ENCODE measurements at regions not wholly inside any gene's neighbourhood (a gene's known extent, or its start where the extent isn't known, plus 50 kb on each side); places are given as distances from the start of the nearest gene placed in this dataset.
A peak's percentile ranks its signal among the peaks of the same experiment; 100 is the strongest.

DNA sequence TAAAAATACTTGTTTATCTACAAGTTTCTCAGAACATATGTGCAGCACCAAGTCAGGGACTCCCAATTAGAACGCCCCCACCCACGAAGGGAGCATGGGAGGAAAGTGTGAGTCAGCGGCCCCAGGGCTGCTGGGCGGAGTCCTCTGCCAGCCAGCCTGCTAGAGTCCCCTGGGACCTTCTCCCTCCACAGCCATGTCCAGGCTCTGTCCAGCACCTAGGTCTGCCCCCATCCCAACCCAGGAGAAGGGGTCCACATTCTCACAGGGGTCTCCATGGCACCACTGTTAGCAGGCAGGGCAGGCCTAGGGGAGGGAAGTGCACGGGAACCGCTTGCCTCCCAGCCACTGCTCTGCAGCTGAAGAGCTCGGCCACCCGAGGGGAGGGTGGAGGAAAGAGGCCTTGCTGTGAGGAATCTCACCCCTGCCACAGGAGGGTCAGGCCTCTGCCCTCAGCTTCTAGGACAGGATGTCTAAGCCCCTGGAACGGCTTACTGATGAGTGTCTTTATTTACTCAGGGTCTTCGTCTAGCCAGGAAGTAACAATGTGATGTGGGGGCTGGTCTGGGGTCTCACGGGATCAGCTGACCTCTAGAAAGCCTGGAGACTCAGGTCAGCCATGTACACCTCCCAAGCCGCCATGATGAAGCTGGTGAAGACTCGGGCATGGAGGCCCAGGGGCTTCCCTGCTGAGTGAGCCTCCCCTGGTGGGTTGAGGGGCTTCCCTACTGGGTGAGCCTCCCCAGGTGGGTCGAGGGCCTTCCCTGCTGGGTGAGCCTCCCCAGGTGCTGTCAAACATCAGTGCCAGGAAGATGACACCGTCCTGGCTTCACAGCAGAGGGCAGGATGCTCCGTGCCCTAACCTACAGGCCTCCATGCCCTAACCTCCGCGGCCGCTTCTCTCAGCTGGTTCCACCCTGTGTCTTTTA, 190.3 kb downstream of the RBFOX3 start:
- no peak for DNase-seq (ENCODE audit: low read depth)

DNA sequence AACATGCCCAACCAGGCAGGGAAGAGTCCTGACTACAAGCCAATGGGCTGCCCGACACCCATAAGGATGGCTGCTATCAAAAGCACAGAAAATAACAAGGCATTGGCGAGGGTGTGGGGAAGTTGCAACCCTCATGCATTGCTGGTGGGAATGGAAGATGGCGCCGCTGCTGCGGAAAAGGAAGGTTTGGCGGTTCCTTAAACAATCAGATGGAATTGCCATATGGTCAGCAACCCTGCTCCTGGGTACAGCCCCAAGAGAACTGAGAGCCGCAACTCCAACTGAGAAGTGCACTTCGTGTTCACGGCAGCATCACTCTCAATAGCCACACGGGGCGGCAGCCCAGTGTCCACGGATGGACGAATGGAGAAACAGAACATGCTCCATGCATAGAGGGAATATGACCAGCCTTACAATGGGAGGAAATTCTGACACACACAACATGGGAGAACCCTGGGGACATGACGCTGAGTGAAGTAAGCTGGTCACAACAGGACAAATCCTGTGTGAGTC, 193.3 kb downstream of the RBFOX3 start:
- no peak for DNase-seq (ENCODE audit: low read depth)

DNA sequence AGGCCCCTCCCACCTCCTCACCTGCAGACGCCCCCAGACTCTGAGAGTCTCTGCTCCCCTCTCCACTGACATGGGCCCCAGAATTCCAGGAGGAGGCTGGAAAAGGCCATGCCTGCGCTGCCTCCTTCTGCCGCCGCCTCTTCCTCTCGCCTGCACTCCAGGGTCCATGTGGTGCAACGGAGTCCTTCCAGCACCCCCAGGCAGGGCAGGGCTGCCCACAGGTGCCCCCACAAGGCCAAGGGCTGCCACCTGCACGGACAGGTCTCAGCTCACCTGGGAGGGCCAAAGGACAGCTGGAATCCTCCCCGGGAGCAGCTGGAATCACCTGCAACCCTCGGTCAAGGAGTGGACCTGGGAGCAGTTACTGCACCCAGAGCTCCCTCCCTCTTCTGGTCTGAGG, 194.9 kb downstream of the RBFOX3 start:
- DNase-seq (ENCODE audit: low read depth) = no peak

DNA sequence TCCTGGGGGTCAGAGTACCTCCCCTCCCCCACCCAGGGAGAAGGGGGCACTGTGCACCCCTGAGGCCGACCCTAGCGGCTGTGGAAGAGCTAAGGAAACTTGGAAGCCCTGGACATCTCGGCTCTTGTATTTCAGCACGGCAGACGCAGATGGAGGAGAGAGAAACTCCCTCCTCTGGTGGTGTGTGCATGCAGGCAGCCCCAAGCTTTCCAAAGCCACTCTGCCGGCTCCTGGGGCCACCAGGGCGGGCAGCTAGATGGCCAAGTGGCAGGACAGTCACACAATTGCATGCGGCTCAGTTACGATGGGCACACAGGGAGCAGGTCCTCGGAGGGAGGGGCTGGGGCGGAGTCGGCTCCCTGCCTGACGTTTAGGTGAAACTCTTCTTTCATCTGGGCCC, 195.5 kb downstream of the RBFOX3 start:
- DNase-seq (ENCODE audit: low read depth) = no peak

DNA sequence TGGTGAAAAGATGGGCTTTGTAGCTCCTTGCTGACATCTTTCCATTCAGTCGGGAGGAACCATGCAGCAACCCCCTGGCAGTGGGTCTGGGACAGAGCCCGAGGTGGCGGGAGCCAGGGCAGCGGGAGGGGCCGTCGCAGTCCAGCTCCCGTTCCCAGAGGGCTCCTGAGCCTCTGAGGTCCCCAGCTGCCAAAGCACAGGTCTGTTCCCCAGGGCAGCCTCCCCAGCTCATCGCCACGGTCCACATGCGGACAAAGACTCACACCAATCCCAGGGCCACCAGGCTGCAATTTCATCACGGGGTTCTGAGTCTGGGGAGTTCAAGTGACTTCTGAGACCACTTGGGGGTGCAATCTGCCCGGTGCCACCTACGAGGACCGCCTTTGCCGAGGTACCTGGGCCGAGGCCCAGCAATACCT, 196.0 kb downstream of the RBFOX3 start:
- DNase-seq (ENCODE audit: low read depth) = no peak

DNA sequence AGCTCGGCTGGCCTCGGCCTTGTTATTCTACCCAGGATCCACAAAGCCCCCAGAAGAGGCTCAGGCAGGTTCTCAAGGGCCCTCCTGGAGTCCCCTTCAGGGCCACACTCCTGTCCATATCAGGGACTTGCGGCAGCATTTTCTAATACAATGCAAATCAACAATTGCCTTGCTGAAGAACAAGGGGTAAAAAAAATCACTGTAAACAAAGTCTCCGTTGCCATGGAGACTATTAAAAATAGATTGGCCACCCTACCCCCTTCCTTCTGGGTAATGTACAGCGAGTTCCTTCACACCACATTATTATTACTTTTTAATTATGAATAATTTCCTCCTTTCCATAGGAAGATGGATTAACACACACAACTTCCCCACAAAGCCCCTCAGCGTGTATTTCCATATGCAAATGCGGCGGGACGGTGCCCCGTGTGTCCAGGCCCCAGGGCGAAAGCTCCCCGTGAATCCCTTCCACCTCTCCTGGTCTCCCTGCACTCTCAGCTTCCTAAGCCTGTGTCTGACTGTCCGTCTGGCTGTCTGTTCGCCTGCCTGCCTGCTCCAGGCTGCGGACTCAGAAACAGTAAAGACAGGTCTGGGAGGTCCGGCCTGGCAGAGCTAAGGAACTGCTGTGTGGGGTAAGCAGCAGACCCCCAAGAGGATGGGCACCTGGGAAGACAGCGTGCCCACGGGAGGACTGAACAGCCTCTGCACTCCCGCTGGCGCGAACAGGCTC, 196.6 kb downstream of the RBFOX3 start:
- no peak for DNase-seq (ENCODE audit: low read depth)

DNA sequence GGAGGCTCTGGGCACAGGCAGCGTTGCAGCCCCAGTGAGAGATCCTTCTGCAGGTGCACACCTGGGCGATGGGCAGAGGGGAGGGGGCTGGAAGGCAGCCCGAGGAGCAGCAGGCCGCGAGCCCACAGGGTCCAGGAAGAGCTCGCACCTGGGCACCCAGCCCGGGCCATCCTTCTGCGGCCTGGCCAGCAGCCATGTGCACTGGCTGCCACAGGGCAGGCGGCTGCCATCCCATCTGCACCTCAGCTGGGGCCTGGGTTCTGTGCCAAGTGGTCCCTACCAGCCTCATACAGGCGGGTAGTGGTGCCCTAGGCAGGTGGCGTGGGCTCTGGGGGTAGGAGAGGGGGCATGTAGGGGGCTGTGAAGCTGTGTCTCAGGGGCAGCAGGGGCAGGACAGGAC, 197.2 kb downstream of the RBFOX3 start:
- DNase-seq (ENCODE audit: low read depth) = no peak

DNA sequence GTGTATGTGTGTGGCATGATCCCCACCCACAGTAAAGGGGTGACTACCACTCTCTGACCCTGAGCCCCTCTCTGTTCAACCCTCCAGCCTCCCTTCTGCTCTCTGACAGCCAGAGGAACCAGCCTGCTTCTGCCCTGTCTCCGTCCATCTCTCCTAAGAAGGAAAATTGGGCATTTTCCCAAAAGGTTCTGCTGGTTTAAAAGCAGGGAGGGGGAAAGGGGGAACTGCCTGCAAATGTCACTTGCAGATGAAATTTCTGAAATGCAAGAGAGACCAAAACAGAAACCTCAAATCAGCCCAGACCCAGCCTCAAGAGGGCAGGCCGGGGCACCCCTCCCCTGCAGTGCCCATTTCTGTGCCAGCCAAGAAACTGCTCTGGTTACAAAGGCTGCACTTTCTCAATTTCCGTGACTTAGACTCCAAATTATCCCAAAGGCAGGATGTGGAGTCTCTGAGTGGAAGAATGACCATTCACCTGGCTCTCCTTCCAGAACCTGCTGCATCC, 197.9 kb downstream of the RBFOX3 start:
- no peak for DNase-seq (ENCODE audit: low read depth)

DNA sequence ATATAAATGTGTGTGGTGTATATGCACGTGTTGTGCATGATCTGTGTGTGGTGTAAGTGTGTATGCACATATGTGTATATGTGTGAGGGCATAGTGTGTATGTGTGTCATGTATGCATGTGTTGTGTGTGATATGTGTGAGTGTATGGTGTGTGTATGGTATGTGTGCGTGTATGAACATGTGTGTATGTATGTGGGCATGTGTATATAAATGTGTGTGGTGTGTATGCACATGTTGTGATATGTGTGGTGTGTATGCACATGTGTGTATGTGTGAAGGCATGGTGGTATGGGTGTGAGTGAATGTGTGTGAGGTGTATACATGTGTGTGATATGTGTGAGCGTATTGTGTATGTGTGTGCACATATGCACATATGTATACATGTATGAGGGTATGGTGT, 198.7 kb downstream of the RBFOX3 start:
- DNase-seq (ENCODE audit: low read depth) = no peak

DNA sequence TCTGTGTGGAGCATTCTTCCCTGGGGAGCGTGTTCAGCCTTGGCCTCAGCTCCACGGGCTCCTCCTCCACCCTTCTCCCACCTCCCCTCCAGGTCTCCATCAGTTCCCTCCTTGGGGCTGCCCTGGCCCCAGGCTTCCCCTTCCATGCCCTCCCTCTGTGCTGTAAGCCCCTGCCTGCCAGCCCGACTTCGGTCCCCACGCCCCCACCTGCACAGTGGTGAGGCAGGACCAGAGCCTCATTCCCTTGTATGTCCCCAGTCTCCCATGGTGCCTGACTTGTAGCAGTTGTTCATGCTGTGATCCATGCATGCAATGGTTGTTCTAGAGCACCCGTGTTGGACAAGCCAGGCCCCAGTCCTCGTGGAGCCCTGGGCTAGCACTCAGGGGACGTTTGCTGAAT, 199.4 kb downstream of the RBFOX3 start:
- DNase-seq (ENCODE audit: low read depth) = no peak

DNA sequence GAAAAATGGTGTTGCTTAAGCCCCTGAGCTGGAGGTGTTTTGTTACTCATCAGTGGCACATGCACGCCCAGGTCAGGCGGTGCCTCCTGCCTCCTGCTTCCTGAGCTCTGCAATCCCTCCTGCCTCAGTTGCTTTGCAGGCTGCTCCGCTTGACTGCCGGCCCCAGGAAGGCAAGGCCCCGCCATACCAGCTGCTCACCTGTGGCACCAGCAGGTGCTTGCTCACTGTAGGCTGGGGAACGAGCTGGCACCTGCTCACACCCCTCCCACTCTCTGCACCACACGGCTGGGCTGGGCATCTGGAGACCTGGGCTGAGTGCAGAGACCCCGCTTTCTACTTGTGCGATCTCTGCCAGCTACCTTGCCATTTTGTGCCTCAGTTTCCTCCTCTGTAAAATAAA, 200.2 kb downstream of the RBFOX3 start:
- DNase-seq (ENCODE audit: low read depth) = no peak

DNA sequence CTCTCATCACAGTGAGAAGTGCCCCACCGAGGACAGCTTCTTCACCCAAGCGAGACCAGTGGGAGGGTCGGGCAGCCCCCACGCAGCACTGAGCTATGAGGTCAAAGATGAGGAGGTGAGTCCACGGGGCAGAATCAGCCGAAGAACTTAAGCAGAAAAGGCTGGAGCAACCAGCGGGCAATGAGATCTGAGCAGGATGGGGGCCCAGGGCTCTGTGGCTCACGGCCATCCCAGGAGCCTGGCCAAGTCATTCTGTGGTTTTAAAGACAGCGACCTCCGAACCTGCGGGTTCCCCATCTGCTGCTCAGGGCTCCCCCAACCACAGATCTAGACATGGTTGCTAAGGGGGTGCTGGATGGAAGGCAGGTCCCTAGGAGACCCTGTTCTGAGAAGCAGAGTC, 202.6 kb downstream of the RBFOX3 start:
- DNase-seq (ENCODE audit: low read depth) = no peak

DNA sequence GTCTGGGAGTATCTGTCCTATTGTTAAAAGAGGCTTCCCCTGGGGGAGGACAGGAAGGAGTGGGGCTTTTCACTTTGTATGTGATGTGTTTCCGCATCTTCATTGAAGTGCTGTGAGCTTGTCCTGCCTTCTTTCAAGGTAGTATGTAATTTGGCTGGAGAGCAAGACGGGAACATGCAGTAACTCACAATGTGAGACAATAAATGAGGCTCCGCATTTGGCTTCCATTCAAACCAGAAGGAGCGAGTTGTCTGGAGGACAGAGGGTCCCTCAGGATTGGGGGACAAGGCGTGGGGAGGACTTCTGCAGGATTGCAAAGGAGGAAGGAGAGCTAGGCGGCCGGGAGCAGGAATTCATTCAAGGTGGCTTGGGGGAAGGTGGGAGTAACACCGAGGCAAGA, 203.5 kb downstream of the RBFOX3 start:
- DNase-seq (ENCODE audit: low read depth) = no peak

DNA sequence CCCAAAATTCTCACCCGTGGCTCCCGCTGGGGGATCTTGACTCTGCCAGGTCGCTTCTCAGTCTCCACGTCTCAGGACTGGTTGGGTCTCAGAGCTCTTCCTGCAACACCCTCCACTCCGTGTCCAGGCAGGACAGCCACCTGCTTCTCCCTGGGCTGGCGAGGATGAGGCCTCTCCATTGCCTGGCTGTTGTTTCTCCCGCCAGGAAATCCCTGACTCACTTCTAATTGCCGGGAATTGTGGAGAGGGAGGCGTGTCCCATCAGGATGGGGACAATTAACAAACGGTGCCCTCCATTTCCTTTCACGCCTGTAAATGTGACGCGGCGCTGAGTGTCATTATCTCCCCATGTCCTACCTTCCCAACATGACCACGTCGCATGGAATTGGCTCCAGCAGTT, 204.5 kb downstream of the RBFOX3 start:
- DNase-seq (ENCODE audit: low read depth) = no peak

DNA sequence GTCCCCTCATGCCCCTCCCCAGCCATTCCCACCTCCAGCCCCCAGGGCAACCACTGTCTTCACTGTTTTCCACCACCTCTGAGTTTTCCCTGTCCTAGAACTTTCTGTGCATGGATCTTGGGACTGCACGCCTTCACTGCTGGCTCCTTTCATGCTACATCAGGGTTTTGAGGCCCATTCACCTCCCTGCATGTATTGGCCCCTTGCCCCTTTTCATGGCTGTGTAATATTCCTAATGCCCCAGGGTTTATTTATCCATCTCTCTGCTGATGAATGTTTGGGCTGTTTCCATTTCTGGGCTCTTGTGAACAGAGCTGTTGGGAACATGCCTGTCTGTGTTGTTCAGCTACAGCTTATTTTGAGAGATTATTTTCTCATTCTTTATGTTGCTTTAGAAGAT, 205.0 kb downstream of the RBFOX3 start:
- DNase-seq (ENCODE audit: low read depth) = no peak

DNA sequence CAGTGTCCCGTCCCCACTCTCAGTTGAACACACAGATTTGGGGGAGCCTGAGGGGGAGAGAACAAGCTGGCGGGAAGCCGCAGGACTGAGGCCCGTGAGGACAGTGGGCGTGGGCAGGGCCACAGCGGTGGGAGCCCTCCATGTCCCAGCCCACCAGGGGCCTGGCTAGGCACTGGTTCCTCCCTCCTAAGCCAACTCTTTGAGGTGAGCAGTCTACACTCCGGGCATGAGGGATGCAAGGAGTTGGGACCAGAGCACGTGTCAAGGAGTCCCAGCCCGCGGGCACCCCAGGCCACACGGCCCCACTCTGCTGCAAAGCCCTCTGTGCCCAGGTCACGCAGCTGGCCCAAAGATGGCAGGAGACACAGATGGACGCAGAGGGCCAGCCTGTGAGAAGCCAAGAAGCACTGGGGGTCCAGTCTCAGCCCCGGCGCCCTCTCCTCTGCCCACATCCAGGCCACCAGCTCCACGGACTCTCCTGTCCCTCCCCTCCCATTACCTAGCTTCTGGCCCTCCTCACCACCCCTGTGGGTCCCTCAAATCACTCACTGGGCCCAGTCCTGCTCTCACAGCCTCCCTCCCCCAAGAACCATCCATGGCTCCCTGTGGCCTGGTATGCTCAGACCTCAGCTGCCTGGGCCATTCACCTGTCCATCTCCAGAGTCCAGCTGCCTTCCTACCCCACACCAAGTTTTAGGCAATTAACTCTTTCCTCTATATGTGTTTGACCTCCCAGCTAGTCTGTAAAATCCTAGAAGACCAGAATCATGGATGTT, 206.5 kb downstream of the RBFOX3 start:
- DNase-seq (ENCODE audit: low read depth) = no peak

DNA sequence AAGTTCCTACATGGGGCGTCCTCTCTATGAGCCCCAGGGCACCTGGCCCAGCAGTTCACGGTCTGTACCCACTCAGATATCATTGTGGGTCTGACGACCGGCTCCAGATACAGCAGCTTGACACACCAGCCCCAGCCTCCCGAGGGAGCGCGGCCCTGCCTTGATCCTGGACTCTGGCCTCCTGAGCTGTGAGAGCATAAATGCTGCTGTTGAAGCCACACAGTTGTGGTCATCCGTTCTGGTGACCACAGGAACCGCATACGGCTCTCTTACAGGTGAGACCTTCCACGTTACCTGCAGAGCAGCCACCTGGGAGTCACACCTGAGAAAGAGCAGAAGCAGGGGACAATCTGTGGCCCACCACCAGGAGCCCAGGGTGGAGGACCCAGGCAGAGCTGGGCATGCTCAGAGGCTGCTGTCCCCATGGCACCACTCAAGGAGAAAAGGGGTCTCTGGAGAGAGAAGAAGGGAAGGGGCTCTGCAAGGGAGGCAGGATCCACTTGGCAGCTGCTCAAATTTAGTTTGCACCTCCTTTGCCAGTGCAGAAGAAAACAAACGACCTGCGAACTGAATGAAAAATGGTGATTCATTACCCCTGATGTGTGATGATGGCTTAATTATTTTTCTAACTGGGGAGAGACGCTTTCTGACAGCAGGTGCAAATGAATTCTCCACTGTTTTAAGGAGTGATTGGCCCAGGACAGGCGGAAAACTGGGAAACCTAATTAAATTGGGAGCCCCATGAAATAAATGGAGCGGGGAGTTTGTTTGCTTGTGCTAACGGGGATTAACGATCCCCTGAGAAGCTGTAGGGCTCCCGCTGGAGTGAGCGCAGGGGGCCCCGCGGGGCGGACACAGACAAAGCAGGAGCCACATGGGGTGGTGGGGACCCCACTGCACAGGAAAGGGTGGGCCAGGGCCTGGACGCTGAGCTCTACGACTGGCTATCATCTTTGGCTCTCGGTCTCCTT, 208.9 kb downstream of the RBFOX3 start:
- no peak for DNase-seq (ENCODE audit: low read depth)

DNA sequence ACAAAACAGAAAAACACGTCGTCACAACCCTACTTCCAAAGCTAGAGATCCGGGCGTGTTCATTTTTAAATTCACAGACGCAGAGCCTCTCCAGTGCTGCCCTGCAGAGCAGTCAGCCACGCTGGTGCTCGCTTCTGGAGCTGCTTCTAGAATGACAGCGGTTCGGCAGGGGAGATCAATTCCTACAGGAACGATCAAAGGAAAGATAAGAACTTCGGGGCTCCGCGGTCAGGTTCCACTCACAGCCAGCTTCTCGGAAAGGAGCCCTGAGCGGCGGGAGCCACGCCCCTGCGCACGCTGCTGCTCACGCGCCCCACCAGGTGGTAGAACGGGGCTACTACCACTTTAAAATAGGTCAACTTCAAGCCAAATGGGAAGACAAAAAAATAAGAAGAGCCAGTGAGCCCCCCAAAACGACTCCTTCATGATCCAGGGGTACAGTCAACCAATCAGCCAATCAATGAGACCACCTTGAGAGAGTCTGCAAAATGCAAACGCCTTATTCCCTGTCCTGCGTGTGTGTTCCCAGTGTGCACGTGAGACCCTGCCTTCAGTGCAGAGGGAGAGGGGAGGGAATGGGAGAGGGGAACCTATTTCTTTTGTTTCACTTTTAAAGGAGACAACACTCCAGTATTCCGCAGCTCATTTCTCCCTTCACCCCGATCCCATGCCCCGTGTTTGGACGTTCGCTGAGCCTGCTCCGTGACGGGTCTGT, 209.7 kb downstream of the RBFOX3 start:
- peak; percentile 56 for DNase-seq (ENCODE audit: low read depth)

DNA sequence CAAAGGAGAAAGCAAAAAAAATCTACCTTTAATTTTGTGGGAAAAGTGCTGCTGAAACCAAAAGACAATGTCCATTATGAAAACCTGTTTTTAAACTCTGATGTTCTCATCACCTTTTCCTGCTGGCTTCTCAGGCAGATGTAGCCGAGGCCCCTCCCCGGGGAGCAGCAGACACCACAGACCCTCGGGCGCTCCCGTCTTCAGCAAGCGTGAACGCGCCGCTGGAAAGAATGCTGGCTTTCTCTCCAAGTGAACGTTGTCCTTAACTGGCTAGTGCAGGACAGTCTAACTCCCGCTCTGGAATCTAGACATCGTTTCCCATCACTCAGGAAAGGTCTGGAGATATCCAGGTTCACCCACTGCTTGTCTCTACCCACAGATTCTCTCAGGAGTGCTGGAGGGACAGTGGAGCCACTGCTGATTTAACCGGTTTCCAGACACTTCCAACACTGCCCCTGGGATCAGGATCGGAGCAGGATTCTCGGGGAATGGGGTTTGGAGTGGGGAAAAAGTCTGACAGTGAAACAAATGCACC, 211.2 kb downstream of the RBFOX3 start:
- DNase-seq (ENCODE audit: low read depth) = no peak

DNA sequence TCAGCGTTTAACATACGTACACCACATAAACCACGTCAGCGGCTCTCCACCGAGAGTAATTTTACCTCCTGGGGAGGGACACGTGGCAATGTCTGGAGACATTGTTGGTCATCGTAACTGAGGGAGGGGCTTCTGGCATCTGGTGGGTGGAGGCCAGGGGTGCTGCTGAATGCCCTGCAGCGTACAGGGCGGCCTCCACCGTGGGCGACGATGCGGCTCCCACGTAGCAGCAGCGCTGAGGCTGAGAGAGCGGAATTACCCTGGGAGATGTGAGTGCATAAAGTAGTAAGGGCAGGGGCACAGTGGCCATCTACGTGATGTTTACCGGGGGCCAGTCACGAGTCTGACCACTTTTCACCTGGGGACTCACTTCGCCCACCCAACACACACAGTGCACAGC, 212.4 kb downstream of the RBFOX3 start:
- DNase-seq (ENCODE audit: low read depth) = no peak

All from activated T-helper 1 cell treated with Interleukin-2 at 50 U/mL for 16 hours (primary cell).